ENCODE measurements at regions not wholly inside any gene's neighbourhood (a gene's known extent, or its start where the extent isn't known, plus 50 kb on each side); places are given as distances from the start of the nearest gene placed in this dataset.

DNA sequence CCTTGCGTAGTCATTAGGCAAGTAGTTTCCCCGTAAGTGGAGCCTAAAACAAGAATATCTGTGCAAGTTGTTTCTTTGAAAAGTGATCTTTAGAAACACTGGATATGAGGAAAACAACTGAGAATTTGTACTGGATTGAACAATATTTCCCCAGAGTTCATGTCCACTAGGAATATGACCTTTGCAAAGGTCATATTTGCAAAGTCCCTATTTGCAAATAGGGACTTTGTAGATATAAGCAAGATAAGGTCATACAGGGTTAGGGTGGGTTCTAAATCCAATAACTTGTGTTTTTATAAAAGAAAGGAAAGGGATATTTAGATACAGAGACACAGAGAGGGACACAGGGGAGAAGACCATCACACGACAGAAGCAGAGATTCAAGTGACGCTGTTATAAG, 489.2 kb upstream of the ATXN8OS start:
- TF ChIP-seq, protein P1, sequence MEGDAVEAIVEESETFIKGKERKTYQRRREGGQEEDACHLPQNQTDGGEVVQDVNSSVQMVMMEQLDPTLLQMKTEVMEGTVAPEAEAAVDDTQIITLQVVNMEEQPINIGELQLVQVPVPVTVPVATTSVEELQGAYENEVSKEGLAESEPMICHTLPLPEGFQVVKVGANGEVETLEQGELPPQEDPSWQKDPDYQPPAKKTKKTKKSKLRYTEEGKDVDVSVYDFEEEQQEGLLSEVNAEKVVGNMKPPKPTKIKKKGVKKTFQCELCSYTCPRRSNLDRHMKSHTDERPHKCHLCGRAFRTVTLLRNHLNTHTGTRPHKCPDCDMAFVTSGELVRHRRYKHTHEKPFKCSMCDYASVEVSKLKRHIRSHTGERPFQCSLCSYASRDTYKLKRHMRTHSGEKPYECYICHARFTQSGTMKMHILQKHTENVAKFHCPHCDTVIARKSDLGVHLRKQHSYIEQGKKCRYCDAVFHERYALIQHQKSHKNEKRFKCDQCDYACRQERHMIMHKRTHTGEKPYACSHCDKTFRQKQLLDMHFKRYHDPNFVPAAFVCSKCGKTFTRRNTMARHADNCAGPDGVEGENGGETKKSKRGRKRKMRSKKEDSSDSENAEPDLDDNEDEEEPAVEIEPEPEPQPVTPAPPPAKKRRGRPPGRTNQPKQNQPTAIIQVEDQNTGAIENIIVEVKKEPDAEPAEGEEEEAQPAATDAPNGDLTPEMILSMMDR (IDR thresholded peaks at IDR 0.05; ENCODE audit: low read length): no peak
- no peak for TF ChIP-seq EZH2 (optimal IDR thresholded peaks at IDR 0.05; ENCODE audit: low read depth, low read length)
- TF ChIP-seq EZH2phosphoT487 (IDR thresholded peaks at IDR 0.05; ENCODE audit: low read length): no peak
